Thyroid gland (tissue), 4 donors: ENCODE measurements at regions not wholly inside any gene's neighbourhood (a gene's known extent, or its start where the extent isn't known, plus 50 kb on each side); places are given as distances from the start of the nearest gene placed in this dataset.

Source experiments
- DNase-seq, 2 donors: peaks; one replicate each; pipeline ENCODE4 v3.0.0-alpha.2; 2019
- H3K27ac ChIP-seq, 3 donors: fragments of 200-600 bp; sonication (generic); 1 replicate in 2 of 3; 2 replicates in 1 of 3; pipeline ENCODE4 v1.5.1; 2016 to 2019; ENCODE audit warnings: mild to moderate bottlenecking in 1 of 3, moderate library complexity in 1 of 3
- H3K27me3 ChIP-seq: fragments of 200-600 bp; sonication (generic); one replicate; pipeline ENCODE4 v1.5.1; 2019
- H3K36me3 ChIP-seq, 2 donors: fragments of 200-600 bp; sonication (generic); one replicate each; pipeline ENCODE4 v1.5.1; 2016 to 2019
- H3K4me1 ChIP-seq, 2 donors: fragments of 200-600 bp; sonication (generic); one replicate each; pipeline ENCODE4 v1.5.1; 2017 to 2019
- H3K4me3 ChIP-seq, 3 donors: fragments of 200-600 bp; sonication (generic); replicated peaks in 1 of 3; 1 replicate in 2 of 3; 2 replicates in 1 of 3; pipeline ENCODE4 v1.5.1; 2016; ENCODE audit warnings: mild to moderate bottlenecking in 1 of 3
- H3K9me3 ChIP-seq: fragments of 200-600 bp; sonication (generic); one replicate; pipeline ENCODE4 v1.5.1; 2017
- CTCF ChIP-seq, 6 experiments: fragments of 200-600 bp in 3 of 6; fragments of 450-650 bp in 3 of 6; sonication (generic) in 3 of 6; IDR thresholded peaks; one replicate each; pipeline ENCODE4 v1.5.1; 2016 to 2019; ENCODE audit warnings: antibody characterized with exemption in 6 of 6, mild to moderate bottlenecking in 2 of 6, inconsistent platforms in 1 of 6, moderate library complexity in 1 of 6
- POLR2A ChIP-seq, 2 donors: fragments of 450-650 bp; IDR thresholded peaks; one replicate each; pipeline ENCODE4 v1.6.1; 2017; ENCODE audit warnings: antibody characterized with exemption in 2 of 2, mild to moderate bottlenecking in 2 of 2, moderate library complexity in 1 of 2
- WGBS, 2 donors: methylation state at CpG; one replicate each; pipeline ENCODE4 v1.1.5; 2017; 5-methylcytosine and 5-hydroxymethylcytosine counted together
- intact Hi-C: fragments of 100-400 bp; cut with DNase I; formaldehyde crosslinking; loops from one replicate; pipeline ENCODE4 v1.15.1; 2023

- intact Hi-C loops, result no loop called here
- H3K9me3 ChIP-seq, result no peaks in the 10 kb centered on the region
- H3K4me1 ChIP-seq, result no peaks in the 10 kb centered on the region
- H3K4me3 ChIP-seq, result no peak overlapping the region
- no peaks in the 10 kb centered on the region for H3K27me3 ChIP-seq
- H3K36me3 ChIP-seq, result no peaks in the 10 kb centered on the region
- H3K27ac ChIP-seq, result no peak overlapping the region
- no peak for DNase-seq
- TF ChIP-seq POLR2A (IDR thresholded peaks at IDR 0.05) (no peak), CTCF (IDR thresholded peaks at IDR 0.05) (no peak)
Observed at GRCh38 chr2:140136366-140136765, 1356.2 kb upstream of the NXPH2 start.

- WGBS, 2 donors, result 82 to 90% methylated on average over 2 of the region's 2 CpGs
Observed at GRCh38 chr2:140128909-140129308, 1348.7 kb upstream of the NXPH2 start.

DNA sequence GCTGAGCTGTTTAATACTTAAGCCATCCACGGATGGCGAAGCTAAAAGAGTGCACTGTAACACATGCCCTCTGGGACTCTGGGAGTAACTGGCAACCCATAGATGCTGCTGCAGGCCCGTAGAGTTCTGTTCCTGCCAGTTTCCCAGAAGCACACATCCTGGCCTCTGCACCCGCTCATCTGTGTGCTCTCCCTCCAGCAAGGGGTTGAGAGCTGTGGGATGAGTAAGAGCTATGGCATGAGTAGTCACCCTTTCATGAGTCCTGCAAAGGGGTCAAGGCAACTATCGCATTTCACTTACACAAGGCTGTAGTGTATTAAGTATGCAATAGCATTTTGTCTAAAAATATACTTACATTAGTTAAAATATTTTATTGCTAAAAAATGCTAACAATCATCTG lies 1341.8 kb upstream of the NXPH2 start:
- no peak overlapping the region for H3K4me3 ChIP-seq
- no peaks in the 10 kb centered on the region for H3K36me3 ChIP-seq
- WGBS, 2 donors, result 87 to 94% methylated on average over 5 of the region's 5 CpGs
- no peaks in the 10 kb centered on the region for H3K4me1 ChIP-seq
- H3K9me3 ChIP-seq, result no peaks in the 10 kb centered on the region
- no peak overlapping the region for H3K27ac ChIP-seq
- intact Hi-C loops, result no loop called here
- no peak for TF ChIP-seq POLR2A (IDR thresholded peaks at IDR 0.05)
- TF ChIP-seq CTCF (IDR thresholded peaks at IDR 0.05), result no peak
- DNase-seq, result no peak
- H3K27me3 ChIP-seq, result no peaks in the 10 kb centered on the region

More at GRCh38 chr2:140128909-140129308, 1348.7 kb upstream of the NXPH2 start:
- TF ChIP-seq POLR2A (IDR thresholded peaks at IDR 0.05) (no peak), CTCF (IDR thresholded peaks at IDR 0.05) (no peak)
- Histone ChIP-seq H3K9me3 (no peaks in the 10 kb centered on the region), H3K36me3 (no peaks in the 10 kb centered on the region), H3K27me3 (no peaks in the 10 kb centered on the region), H3K4me1 (no peaks in the 10 kb centered on the region), H3K27ac (no peak overlapping the region), H3K4me3 (no peak overlapping the region)
- intact Hi-C loops, result no loop called here
- DNase-seq, result no peak

GRCh38 chr2:140117386-140117785 lies 1337.2 kb upstream of the NXPH2 start:
- 25 to 30% methylated on average over 1 of the region's 1 CpG for WGBS, 2 donors
- Histone ChIP-seq H3K27me3 (no peaks in the 10 kb centered on the region), H3K4me3 (no peak overlapping the region), H3K27ac (no peak overlapping the region), H3K36me3 (no peaks in the 10 kb centered on the region), H3K9me3 (no peaks in the 10 kb centered on the region), H3K4me1 (no peaks in the 10 kb centered on the region)
- peak; percentile 14 to 24 for DNase-seq
- TF ChIP-seq POLR2A (IDR thresholded peaks at IDR 0.05) (no peak), CTCF (IDR thresholded peaks at IDR 0.05) (no peak)
- intact Hi-C loops, result no loop called here

- 63 to 66% methylated on average over 5 of the region's 5 CpGs for WGBS, 2 donors
- no peak for TF ChIP-seq CTCF (IDR thresholded peaks at IDR 0.05)
- no peak overlapping the region for H3K4me3 ChIP-seq
- no peaks in the 10 kb centered on the region for H3K27me3 ChIP-seq
- H3K36me3 ChIP-seq, result no peaks in the 10 kb centered on the region
- H3K9me3 ChIP-seq, result no peaks in the 10 kb centered on the region
- no peak for DNase-seq
- H3K4me1 ChIP-seq, result no peaks in the 10 kb centered on the region
- no peak overlapping the region for H3K27ac ChIP-seq
- intact Hi-C loops, result no loop called here
Observed at GRCh38 chr2:140108706-140109475, 1328.7 kb upstream of the NXPH2 start.
